ENCODE measurements at regions not wholly inside any gene's neighbourhood (a gene's known extent, or its start where the extent isn't known, plus 50 kb on each side); places are given as distances from the start of the nearest gene placed in this dataset.

DNA sequence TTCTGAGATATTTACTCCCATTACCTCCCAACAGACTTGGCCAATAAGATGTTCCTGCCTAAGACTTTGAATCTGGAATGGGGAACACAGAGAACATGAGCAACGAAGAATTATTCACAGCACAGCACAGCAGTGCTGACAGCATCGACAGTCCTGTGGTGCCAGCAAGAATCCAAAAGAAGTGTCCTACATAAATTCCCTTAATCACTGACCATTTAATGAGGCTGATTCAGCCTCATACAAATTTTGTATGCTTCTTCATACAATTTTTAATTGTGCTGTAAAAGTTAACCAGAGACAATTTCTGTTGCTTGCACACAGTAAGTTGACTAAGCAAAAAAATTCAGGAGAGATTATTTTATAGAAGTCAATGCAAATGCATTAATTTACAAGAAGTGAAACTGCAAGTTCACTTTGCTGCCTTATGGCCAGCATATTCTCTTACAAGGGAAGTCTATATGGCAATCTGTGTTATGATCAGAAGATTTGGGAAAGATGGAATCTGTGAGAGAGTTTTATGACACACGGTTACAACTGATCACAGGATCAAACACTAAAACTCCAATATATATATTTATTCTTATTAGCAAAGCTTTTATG, 855.9 kb downstream of the LTN1 start:
- intact Hi-C loops (cut with micrococcal nuclease) = no loop called here
- no peaks in the 10 kb centered on the region for H3K36me3 ChIP-seq (ENCODE audit: insufficient read depth, low read length)
- Mint-ChIP-seq H3K4me1 (no peaks in the 10 kb centered on the region), H3K27me3 (no peaks in the 10 kb centered on the region), H3K27ac (no peak overlapping the region), H3K4me3 (no peak overlapping the region), H3K9me3 (peaks cover 2 to 17% (median 7%) of the 10 kb centered on the region in 8 donors), H3K36me3 (no peaks in the 10 kb centered on the region)
- CTCF ChIA-PET (ENCODE audit: partially characterized antibody) = no interaction called here
- POLR2A ChIA-PET (ENCODE audit: partially characterized antibody) = no interaction called here
- H3K27ac ChIP-seq (ENCODE audit: low read depth, low read length) = no peak overlapping the region
- H3K9me3 ChIP-seq (ENCODE audit: control insufficient read depth in 1 of 2, low read length in 2 of 2) = no peaks in the 10 kb centered on the region
- no peak overlapping the region for H3K4me3 ChIP-seq (ENCODE audit: low read length in 2 of 2)
- H3K27me3 ChIP-seq (ENCODE audit: insufficient read depth, low read length) = no peaks in the 10 kb centered on the region
- no peaks in the 10 kb centered on the region for H3K4me1 ChIP-seq (ENCODE audit: insufficient read depth, low read length)
- no peak for DNase-seq

DNA sequence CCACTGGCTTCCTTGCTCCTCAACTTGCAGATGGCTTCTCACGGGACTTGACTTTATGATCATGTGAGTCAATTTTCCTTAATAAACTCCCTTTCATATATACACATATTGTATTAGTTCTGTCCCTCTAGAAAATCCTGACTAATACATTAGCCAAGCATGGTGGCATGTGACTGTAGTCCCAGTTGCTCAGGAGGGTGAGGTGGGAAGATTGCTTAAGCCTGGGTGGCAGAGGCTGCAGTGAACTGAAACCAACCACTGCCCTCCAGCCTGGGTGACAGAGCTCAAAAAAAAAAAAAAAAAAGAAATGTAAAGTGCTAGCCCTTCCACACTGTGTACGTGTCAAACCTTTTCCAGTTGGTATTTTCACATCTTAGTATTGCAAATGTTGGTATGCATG, 857.0 kb downstream of the LTN1 start:
- Mint-ChIP-seq H3K27me3 (no peaks in the 10 kb centered on the region), H3K4me3 (no peak overlapping the region), H3K9me3 (peaks cover 2 to 26% (median 11%) of the 10 kb centered on the region in 8 donors), H3K27ac (no peak overlapping the region), H3K4me1 (no peaks in the 10 kb centered on the region), H3K36me3 (no peaks in the 10 kb centered on the region)
- Histone ChIP-seq H3K4me3 (ENCODE audit: low read length in 2 of 2) (no peak overlapping the region), H3K36me3 (ENCODE audit: insufficient read depth, low read length) (no peaks in the 10 kb centered on the region), H3K4me1 (ENCODE audit: insufficient read depth, low read length) (no peaks in the 10 kb centered on the region), H3K9me3 (ENCODE audit: control insufficient read depth in 1 of 2, low read length in 2 of 2) (peaks cover 0 to 3% of the 10 kb centered on the region in 2 donors), H3K27me3 (ENCODE audit: insufficient read depth, low read length) (no peaks in the 10 kb centered on the region), H3K27ac (ENCODE audit: low read depth, low read length) (no peak overlapping the region)
- intact Hi-C loops (cut with micrococcal nuclease) = no loop called here
- CTCF ChIA-PET (ENCODE audit: partially characterized antibody) = no interaction called here
- no peak for DNase-seq
- POLR2A ChIA-PET (ENCODE audit: partially characterized antibody) = no interaction called here

DNA sequence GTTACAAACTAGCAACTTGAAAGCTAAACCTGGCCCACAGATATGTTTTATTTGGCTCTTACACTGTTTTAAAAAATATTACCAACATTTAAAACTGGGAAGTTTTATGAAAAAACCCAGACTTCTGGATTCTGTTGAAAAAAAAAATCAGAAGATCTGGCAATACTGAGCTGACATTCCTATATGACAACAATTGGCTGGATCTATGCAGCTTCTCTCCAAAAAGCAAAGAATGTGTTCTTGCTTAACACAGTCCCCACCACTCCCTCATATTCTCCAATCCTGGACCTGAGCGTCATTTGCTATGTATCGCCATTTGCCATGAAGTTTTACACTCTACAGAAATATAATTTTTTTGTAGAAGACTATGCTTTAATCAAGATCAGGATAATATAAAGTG, 859.6 kb downstream of the LTN1 start:
- ChIA-PET CTCF (ENCODE audit: partially characterized antibody) (no interaction called here), POLR2A (ENCODE audit: partially characterized antibody) (no interaction called here)
- intact Hi-C loops (cut with micrococcal nuclease) = no loop called here
- Mint-ChIP-seq H3K9me3 (peaks cover 0 to 21% (median 14%) of the 10 kb centered on the region in 8 donors), H3K27me3 (no peaks in the 10 kb centered on the region), H3K27ac (no peak overlapping the region), H3K4me1 (no peaks in the 10 kb centered on the region), H3K4me3 (no peak overlapping the region), H3K36me3 (no peaks in the 10 kb centered on the region)
- H3K4me1 ChIP-seq (ENCODE audit: insufficient read depth, low read length) = no peaks in the 10 kb centered on the region
- H3K4me3 ChIP-seq (ENCODE audit: low read length in 2 of 2) = no peak overlapping the region
- peaks cover 0 to 3% of the 10 kb centered on the region in 2 donors for H3K9me3 ChIP-seq (ENCODE audit: control insufficient read depth in 1 of 2, low read length in 2 of 2)
- no peaks in the 10 kb centered on the region for H3K27me3 ChIP-seq (ENCODE audit: insufficient read depth, low read length)
- no peak for DNase-seq
- no peaks in the 10 kb centered on the region for H3K36me3 ChIP-seq (ENCODE audit: insufficient read depth, low read length)
- H3K27ac ChIP-seq (ENCODE audit: low read depth, low read length) = no peak overlapping the region

DNA sequence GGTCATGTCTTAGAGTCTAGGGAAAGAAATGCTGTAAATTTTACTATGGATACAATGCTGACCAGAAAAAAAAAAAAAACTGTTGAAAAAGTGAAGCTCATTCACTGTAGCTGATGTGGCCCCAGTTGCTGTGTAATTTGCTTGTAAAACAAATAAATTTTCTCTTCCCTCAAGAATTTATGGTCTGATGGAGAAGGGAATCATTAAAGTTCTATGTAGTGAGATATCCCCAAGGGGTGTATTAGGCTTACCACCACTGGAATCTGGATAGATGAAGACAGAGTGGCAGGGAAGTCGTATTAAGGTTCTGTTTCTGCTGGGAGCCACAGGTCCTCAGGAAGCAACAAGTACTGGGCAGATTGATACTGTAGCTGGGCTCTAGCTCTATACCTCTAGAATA, 860.0 kb downstream of the LTN1 start:
- no peak overlapping the region for H3K4me3 ChIP-seq (ENCODE audit: low read length in 2 of 2)
- H3K4me1 Mint-ChIP-seq = no peaks in the 10 kb centered on the region
- DNase-seq = no peak
- no peak overlapping the region for H3K27ac ChIP-seq (ENCODE audit: low read depth, low read length)
- no peaks in the 10 kb centered on the region for H3K36me3 Mint-ChIP-seq
- H3K27me3 ChIP-seq (ENCODE audit: insufficient read depth, low read length) = no peaks in the 10 kb centered on the region
- POLR2A ChIA-PET (ENCODE audit: partially characterized antibody) = no interaction called here
- peaks cover 0 to 21% (median 14%) of the 10 kb centered on the region in 8 donors for H3K9me3 Mint-ChIP-seq
- H3K36me3 ChIP-seq (ENCODE audit: insufficient read depth, low read length) = no peaks in the 10 kb centered on the region
- no peaks in the 10 kb centered on the region for H3K4me1 ChIP-seq (ENCODE audit: insufficient read depth, low read length)
- H3K9me3 ChIP-seq (ENCODE audit: control insufficient read depth in 1 of 2, low read length in 2 of 2) = peaks cover 0 to 3% of the 10 kb centered on the region in 2 donors
- no peak overlapping the region for H3K27ac Mint-ChIP-seq
- intact Hi-C loops (cut with micrococcal nuclease) = no loop called here
- CTCF ChIA-PET (ENCODE audit: partially characterized antibody) = no interaction called here
- H3K4me3 Mint-ChIP-seq = no peak overlapping the region
- H3K27me3 Mint-ChIP-seq = no peaks in the 10 kb centered on the region

DNA sequence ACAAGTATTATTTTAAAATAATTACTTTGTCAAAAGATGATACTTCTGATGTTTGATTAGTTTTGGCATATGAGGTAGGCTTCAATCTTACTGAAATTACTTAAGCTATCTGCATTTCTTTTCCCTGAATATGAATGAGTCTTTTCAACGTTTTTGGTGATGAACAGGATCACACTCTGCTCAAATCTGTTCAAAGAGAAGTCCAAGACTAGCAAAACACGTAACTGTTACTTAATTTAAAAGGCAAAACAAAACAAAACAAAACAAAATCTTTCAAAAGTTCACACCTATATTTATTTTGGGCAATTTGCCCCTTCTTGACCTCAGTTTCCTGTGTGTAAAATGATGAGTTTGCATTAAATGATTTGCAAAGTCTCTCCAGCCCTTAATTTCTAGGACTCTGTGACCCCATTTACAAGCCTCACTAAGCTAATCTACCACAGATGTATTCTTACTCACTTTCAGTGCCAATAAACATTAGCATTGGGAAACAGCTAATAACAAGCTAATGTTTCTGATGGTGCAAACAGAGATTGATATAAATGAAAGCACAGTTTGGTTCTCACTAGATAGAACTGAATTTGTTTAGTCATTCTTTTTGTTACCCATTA, 865.4 kb downstream of the LTN1 start:
- intact Hi-C loops (cut with micrococcal nuclease) = no loop called here
- ChIA-PET POLR2A (ENCODE audit: partially characterized antibody) (no interaction called here), CTCF (ENCODE audit: partially characterized antibody) (no interaction called here)
- H3K4me3 ChIP-seq (ENCODE audit: low read length in 2 of 2) = no peak overlapping the region
- Mint-ChIP-seq H3K27ac (no peak overlapping the region), H3K9me3 (peaks cover 0 to 15% (median 10%) of the 10 kb centered on the region in 8 donors), H3K36me3 (no peaks in the 10 kb centered on the region), H3K27me3 (no peaks in the 10 kb centered on the region), H3K4me1 (no peaks in the 10 kb centered on the region), H3K4me3 (no peak overlapping the region)
- DNase-seq = no peak
- H3K4me1 ChIP-seq (ENCODE audit: insufficient read depth, low read length) = no peaks in the 10 kb centered on the region
- H3K27me3 ChIP-seq (ENCODE audit: insufficient read depth, low read length) = no peaks in the 10 kb centered on the region
- H3K27ac ChIP-seq (ENCODE audit: low read depth, low read length) = no peak overlapping the region
- H3K36me3 ChIP-seq (ENCODE audit: insufficient read depth, low read length) = no peaks in the 10 kb centered on the region
- peaks cover 0 to 3% of the 10 kb centered on the region in 2 donors for H3K9me3 ChIP-seq (ENCODE audit: control insufficient read depth in 1 of 2, low read length in 2 of 2)

DNA sequence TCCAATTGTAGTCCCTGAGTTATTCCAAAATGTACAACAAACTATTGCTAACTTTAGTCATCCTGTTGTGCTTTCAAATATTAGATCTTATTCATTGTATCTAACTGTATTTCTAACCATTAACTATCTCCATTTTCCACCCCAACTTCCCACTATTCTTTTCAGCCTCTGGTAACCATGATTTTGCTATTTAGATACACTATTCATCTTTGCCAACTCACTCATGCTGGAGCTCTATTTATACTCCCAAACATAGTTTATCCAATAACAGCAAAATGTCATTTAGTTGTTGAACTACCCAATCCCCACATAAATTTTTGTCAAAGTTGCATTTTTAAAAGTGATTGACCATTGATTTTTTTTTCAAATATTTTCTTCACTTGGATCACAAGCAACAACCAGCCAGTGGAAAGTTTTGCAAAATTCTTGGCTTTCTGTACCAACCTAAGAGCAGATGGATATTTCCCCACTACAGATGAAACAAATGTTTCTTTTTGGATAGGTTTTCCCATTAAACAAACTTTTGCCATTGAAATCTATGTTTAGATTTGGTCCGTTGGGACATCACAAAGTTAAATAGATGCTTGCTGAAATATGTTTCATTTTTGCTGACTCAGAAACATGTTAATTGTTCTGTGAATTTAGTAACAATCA, 866.0 kb downstream of the LTN1 start:
- no peaks in the 10 kb centered on the region for H3K36me3 Mint-ChIP-seq
- H3K9me3 ChIP-seq (ENCODE audit: control insufficient read depth in 1 of 2, low read length in 2 of 2) = peaks cover 0 to 3% of the 10 kb centered on the region in 2 donors
- H3K27me3 Mint-ChIP-seq = no peaks in the 10 kb centered on the region
- H3K4me3 Mint-ChIP-seq = no peak overlapping the region
- no peaks in the 10 kb centered on the region for H3K36me3 ChIP-seq (ENCODE audit: insufficient read depth, low read length)
- intact Hi-C loops (cut with micrococcal nuclease) = no loop called here
- no peaks in the 10 kb centered on the region for H3K4me1 ChIP-seq (ENCODE audit: insufficient read depth, low read length)
- H3K4me3 ChIP-seq (ENCODE audit: low read length in 2 of 2) = no peak overlapping the region
- H3K27ac ChIP-seq (ENCODE audit: low read depth, low read length) = no peak overlapping the region
- no peaks in the 10 kb centered on the region for H3K4me1 Mint-ChIP-seq
- no peak for DNase-seq
- no peak overlapping the region for H3K27ac Mint-ChIP-seq
- H3K27me3 ChIP-seq (ENCODE audit: insufficient read depth, low read length) = no peaks in the 10 kb centered on the region
- peaks cover 0 to 10% (median 5%) of the 10 kb centered on the region in 8 donors for H3K9me3 Mint-ChIP-seq
- ChIA-PET POLR2A (ENCODE audit: partially characterized antibody) (no interaction called here), CTCF (ENCODE audit: partially characterized antibody) (no interaction called here)

DNA sequence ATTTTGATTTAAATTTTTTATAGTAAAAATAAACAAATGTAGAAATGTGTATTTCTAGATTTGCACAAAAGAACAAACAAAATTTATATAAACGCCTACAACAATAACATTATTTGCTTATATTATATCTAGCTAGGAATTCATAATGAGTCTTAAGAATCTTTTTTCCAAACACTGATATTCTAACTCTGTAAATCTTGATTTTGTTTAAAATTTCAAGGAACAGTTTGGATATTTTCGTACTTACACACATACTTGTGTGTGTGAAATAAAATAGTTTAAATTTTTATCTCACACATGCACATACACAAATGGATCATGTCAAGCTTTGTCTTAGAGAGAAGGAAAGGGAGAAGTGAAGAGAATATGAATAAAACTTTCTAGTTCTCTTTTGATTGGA, 868.1 kb downstream of the LTN1 start:
- Histone ChIP-seq H3K27me3 (ENCODE audit: insufficient read depth, low read length) (no peaks in the 10 kb centered on the region), H3K36me3 (ENCODE audit: insufficient read depth, low read length) (no peaks in the 10 kb centered on the region), H3K4me1 (ENCODE audit: insufficient read depth, low read length) (no peaks in the 10 kb centered on the region), H3K27ac (ENCODE audit: low read depth, low read length) (no peak overlapping the region), H3K9me3 (ENCODE audit: control insufficient read depth in 1 of 2, low read length in 2 of 2) (no peaks in the 10 kb centered on the region), H3K4me3 (ENCODE audit: low read length in 2 of 2) (no peak overlapping the region)
- Mint-ChIP-seq H3K9me3 (peaks cover 0 to 3% (median 0%) of the 10 kb centered on the region in 8 donors), H3K27ac (no peak overlapping the region), H3K27me3 (no peaks in the 10 kb centered on the region), H3K4me3 (no peak overlapping the region), H3K36me3 (no peaks in the 10 kb centered on the region), H3K4me1 (no peaks in the 10 kb centered on the region)
- intact Hi-C loops (cut with micrococcal nuclease) = no loop called here
- CTCF ChIA-PET (ENCODE audit: partially characterized antibody) = no interaction called here
- no peak for DNase-seq
- POLR2A ChIA-PET (ENCODE audit: partially characterized antibody) = no interaction called here

All from CD4-positive, alpha-beta memory T cell (primary cell).